Immature natural killer cell (primary cell): ENCODE measurements at regions not wholly inside any gene's neighbourhood (a gene's known extent, or its start where the extent isn't known, plus 50 kb on each side); places are given as distances from the start of the nearest gene placed in this dataset.
"Not testable (repeated sequence)": the region's sequence is repeated elsewhere in the genome, so short reads cannot be mapped to it uniquely, and the experiment has no call there.

Source experiments
- DNase-seq, 3 donors: peaks; one replicate each; pipeline ENCODE4 v3.0.0; 2022; ENCODE audit warnings: mixed read lengths in 1 of 3
- H3K27ac Mint-ChIP-seq, 6 donors: one replicate each; pipeline ENCODE4 v1.8.0; 2020; ENCODE audit warnings: mixed read lengths in 6 of 6, mild to moderate bottlenecking in 5 of 6, inconsistent platforms in 4 of 6, moderate library complexity in 3 of 6
- H3K27me3 Mint-ChIP-seq, 3 donors: one replicate each; pipeline ENCODE4 v1.8.0; 2020 to 2021; ENCODE audit warnings: low read depth in 3 of 3, mild to moderate bottlenecking in 3 of 3, mixed read lengths in 3 of 3, moderate library complexity in 3 of 3, inconsistent platforms in 1 of 3
- H3K36me3 Mint-ChIP-seq, 3 donors: one replicate each; pipeline ENCODE4 v1.8.0; 2020; ENCODE audit warnings: mixed read lengths in 3 of 3, inconsistent platforms in 2 of 3, mild to moderate bottlenecking in 2 of 3
- H3K4me1 Mint-ChIP-seq, 2 donors: one replicate each; pipeline ENCODE4 v1.8.0; 2020; ENCODE audit warnings: inconsistent platforms in 2 of 2, mild to moderate bottlenecking in 2 of 2, mixed read lengths in 2 of 2, moderate library complexity in 1 of 2
- H3K4me3 Mint-ChIP-seq, 5 donors: one replicate each; pipeline ENCODE4 v1.8.0; 2020; ENCODE audit warnings: mild to moderate bottlenecking in 5 of 5, mixed read lengths in 5 of 5, inconsistent platforms in 3 of 5, moderate library complexity in 3 of 5
- H3K9me3 Mint-ChIP-seq, 6 donors: one replicate each; pipeline ENCODE4 v1.8.0; 2020; ENCODE audit warnings: mild to moderate bottlenecking in 6 of 6, mixed read lengths in 6 of 6, inconsistent platforms in 4 of 6, moderate library complexity in 3 of 6

DNA sequence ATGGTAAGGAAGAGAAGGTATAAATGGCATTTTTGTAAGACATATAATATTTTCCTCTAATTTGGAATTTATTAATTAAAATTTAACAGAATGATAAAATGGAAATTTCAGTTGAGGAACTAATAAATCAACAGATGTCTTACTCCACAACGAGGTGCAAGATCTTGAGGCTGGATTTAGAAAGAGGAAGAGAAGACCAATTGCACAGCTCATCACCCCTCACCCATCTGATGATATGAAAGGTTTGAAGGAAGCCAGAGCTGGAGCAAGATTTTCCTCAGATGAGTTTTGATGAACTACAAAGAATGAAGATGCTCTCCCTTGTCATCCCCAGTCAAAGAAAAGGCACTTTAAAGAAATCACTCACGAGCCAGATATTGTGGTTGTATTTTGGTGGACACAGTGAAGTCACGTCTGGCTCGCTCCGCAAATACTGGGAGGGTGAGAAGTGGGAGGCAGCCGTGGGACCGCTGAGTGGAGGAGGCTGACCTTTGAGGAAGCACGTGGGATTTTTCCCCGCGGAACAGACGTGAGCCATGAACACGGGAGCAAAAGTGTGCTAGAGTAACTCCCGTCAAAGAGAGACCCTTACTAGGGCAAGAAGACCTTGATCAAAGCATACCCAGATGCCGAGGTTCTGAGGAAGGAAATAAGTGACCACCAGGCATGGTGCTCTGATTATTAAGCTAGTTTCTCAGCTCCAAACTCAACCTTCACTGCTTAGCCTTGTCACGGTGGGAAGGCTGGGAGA lies 511.4 kb downstream of the RNF144A start:
- Mint-ChIP-seq H3K9me3 (no peaks in the 10 kb centered on the region), H3K4me1 (peaks cover 47 to 61% of the 10 kb centered on the region in 2 donors), H3K27me3 (peaks cover 0 to 2% (median 1%) of the 10 kb centered on the region in 3 donors), H3K4me3 (peak overlapping the region in 1 of 5 donors; percentile 15), H3K36me3 (peaks cover 0 to 2% (median 0%) of the 10 kb centered on the region in 3 donors), H3K27ac (peak overlapping the region in 5 of 6 donors; percentile 11 to 96 (median 30))
- no peak for DNase-seq

DNA sequence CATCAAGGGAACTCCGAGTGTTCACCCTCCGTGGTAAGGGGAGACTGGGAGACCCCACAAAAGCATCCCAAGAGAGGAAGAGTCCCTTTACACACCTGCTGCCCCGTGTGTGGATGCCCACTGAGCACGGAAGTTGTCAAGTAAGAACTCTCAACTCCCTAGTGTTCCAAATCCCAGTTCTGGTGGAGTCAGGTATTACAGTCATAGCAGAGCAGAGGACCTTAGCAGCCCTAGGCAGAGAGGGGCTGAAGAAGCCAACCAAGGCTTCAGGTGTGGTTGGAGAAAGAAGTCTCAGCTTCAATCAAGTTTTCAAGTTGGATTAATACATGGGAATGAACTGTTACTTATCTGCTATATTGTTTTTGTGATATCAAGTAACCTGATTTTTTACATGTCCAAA lies 512.5 kb downstream of the RNF144A start:
- DNase-seq, result no peak
- Mint-ChIP-seq H3K9me3 (peaks cover 0 to 2% (median 0%) of the 10 kb centered on the region in 6 donors), H3K4me3 (peak overlapping the region; percentile 13 to 91 (median 77)), H3K27ac (peak overlapping the region; percentile 81 to 97 (median 94)), H3K4me1 (peaks cover 49 to 69% of the 10 kb centered on the region in 2 donors), H3K36me3 (peaks cover 0 to 4% (median 0%) of the 10 kb centered on the region in 3 donors), H3K27me3 (peaks cover 0 to 1% (median 0%) of the 10 kb centered on the region in 3 donors)

DNA sequence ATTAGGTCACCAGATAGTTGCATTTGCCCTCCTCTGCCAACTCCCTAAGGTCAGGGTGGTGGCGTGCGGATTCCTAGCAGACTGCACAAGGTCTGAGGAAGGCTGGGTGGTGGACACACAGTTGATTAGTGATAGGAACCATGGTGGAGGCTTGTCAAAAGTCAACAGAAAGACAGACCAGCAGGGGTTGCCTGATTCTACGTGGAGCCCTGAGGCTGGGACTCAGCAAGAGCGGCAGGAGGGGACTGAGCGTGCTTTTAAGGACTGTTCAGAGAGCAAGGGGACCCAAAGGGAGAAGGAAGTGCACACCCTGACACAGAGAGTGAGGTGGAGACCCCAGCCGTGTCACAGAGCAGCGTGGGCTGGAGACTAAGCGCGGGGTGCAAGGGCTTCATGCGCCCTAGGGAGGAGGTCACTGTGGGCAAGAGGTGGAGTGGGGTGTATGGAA lies 513.2 kb downstream of the RNF144A start:
- peak in 1 of 3 donors; percentile 30 for DNase-seq
- H3K27me3 Mint-ChIP-seq, result peaks cover 0 to 1% (median 0%) of the 10 kb centered on the region in 3 donors
- H3K4me1 Mint-ChIP-seq, result peaks cover 49 to 76% of the 10 kb centered on the region in 2 donors

DNA sequence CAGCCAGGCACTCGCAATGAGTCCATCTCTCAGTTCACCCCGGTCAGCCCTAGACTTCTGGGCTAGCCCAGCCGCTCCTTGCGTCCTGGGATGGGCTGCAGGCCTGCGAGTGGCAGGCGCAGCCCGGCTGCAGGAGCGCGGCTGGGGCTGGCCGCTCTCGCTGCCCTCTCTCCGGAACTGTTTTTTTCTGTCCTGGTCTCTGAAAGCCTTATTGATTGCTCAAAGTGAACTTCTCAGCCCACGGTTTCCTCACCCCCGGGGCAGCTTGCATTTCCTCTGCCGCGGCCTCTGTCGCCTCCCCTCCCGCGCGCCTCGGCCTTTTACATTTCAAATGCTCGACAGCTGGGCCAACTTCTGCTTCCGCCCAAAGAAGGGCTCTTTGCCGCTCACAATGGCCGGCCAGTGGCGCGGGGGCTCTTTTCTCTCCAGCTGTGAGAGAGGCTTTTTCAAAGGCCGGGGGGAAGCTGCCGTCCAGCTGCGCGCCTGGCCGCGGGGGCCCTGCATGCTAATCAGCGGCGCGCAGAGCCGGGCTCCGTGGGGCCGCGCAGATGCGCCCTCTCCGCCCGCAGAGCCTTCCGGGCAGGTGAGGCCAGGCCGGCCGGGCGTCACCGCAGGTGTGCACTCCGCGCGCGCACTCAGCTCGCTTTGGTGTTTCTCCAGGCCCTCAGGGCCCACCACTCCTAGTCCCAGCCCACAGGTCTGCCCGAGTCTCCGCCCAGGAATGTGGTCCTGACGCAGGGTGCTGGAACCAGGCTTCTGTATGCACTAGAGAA lies 513.8 kb downstream of the RNF144A start:
- Mint-ChIP-seq H3K27ac (peak overlapping the region; percentile 81 to 97 (median 94)), H3K4me3 (peak overlapping the region; percentile 73 to 91 (median 86)), H3K9me3 (peaks cover 0 to 2% (median 0%) of the 10 kb centered on the region in 6 donors), H3K4me1 (peaks cover 55 to 82% of the 10 kb centered on the region in 2 donors), H3K27me3 (peaks cover 0 to 1% (median 0%) of the 10 kb centered on the region in 3 donors), H3K36me3 (peaks cover 0 to 4% (median 0%) of the 10 kb centered on the region in 3 donors)
- peak; percentile 66 to 73 (median 70) for DNase-seq

More for the DNA sequence above, 513.2 kb downstream of the RNF144A start:
- peak overlapping the region; percentile 81 to 97 (median 94) for H3K27ac Mint-ChIP-seq
- peaks cover 0 to 2% (median 0%) of the 10 kb centered on the region in 6 donors for H3K9me3 Mint-ChIP-seq
- H3K36me3 Mint-ChIP-seq, result peaks cover 0 to 4% (median 0%) of the 10 kb centered on the region in 3 donors
- H3K4me3 Mint-ChIP-seq, result peak overlapping the region; percentile 73 to 91 (median 86)

DNA sequence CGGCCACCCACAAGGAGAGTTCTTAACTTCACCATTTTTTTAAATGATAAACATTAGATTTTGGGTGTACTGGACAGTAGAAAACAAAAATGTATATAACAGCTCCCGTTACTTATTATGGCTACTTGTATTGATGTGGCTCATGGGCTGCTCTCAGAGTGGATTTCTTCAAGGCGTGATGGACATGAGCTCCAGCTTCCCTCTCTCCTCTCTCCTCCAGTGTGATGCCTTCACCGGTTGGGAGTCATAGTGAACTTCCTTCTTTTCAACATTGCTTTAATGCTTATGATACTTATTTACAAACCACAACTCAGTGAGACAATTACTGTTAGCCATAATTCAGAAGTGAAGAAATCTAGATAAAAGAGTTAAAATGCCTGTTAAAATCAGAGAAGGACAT lies 515.2 kb downstream of the RNF144A start:
- Mint-ChIP-seq H3K27me3 (peaks cover 0 to 1% (median 0%) of the 10 kb centered on the region in 3 donors), H3K27ac (peak overlapping the region; percentile 49 to 93 (median 82)), H3K9me3 (peaks cover 0 to 2% (median 0%) of the 10 kb centered on the region in 6 donors), H3K4me1 (peaks cover 65 to 91% of the 10 kb centered on the region in 2 donors), H3K4me3 (peak overlapping the region; percentile 38 to 86 (median 70)), H3K36me3 (peaks cover 0 to 4% (median 0%) of the 10 kb centered on the region in 3 donors)
- no peak for DNase-seq

DNA sequence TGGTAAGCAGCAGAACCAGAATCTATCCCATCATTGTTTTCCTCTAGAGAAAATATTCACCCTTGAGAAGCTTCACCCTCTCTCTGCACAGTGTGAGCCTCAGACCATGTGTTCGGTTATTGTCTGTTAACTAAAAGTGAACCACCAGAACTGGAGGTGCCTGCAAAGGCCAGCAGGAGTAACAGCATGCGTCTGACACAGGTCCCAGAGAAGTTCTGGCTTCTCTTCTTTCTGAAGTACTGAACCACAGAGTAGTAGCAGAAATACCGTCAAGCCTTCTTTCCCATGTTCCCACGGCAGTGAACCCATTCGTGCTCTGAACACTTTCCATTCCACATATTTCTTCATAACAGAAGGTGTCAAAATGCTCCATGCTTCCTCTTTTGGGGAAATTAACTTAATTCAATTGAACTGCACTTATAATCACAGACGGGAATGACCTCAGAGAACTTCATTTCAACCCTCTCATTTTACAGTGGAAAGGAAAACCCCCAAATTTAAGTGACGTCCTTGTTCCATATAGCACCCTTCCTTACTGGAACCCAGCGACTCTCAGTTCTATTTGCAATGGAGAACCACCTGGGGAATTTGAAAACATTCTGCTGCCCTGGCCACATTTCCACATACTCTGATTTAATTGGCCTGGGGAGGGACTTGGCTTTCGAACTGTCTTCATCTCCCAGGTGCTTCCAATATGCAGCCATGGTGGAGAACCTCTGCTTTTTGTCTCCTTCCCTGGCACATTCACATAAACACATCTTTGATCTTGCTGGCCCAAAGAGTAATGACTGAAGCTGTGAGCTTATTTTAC lies 519.1 kb downstream of the RNF144A start:
- H3K9me3 Mint-ChIP-seq, result peaks cover 0 to 2% (median 0%) of the 10 kb centered on the region in 6 donors
- H3K27ac Mint-ChIP-seq, result peak overlapping the region; percentile 79 to 93 (median 92)
- peak overlapping the region; percentile 24 to 72 (median 69) for H3K4me3 Mint-ChIP-seq
- DNase-seq, result peak in 1 of 3 donors; percentile 11
- H3K36me3 Mint-ChIP-seq, result peaks cover 0 to 4% (median 0%) of the 10 kb centered on the region in 3 donors
- H3K27me3 Mint-ChIP-seq, result no peaks in the 10 kb centered on the region
- peaks cover 69 to 93% of the 10 kb centered on the region in 2 donors for H3K4me1 Mint-ChIP-seq

DNA sequence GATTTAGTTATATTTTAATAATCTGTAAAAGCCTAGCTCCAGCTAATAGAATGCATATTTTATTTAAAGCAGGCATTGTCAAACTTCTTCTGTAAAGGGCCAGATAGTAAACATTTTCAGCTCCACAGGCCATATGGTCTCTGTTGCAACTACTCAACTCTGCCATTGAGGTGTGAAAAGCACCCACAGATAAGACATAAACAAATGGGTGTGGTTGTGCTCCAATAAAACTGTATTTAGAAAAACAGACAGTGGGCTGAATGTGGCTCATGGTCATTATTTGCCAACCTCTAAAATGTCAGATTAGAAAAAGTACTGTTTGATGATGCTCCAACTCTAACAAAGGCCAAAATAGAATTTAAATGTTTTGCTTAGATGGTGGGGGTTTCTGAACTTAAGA lies 519.9 kb downstream of the RNF144A start:
- Mint-ChIP-seq H3K4me1 (peaks cover 72 to 94% of the 10 kb centered on the region in 2 donors), H3K4me3 (peak overlapping the region; percentile 69 to 75 (median 71))

DNA sequence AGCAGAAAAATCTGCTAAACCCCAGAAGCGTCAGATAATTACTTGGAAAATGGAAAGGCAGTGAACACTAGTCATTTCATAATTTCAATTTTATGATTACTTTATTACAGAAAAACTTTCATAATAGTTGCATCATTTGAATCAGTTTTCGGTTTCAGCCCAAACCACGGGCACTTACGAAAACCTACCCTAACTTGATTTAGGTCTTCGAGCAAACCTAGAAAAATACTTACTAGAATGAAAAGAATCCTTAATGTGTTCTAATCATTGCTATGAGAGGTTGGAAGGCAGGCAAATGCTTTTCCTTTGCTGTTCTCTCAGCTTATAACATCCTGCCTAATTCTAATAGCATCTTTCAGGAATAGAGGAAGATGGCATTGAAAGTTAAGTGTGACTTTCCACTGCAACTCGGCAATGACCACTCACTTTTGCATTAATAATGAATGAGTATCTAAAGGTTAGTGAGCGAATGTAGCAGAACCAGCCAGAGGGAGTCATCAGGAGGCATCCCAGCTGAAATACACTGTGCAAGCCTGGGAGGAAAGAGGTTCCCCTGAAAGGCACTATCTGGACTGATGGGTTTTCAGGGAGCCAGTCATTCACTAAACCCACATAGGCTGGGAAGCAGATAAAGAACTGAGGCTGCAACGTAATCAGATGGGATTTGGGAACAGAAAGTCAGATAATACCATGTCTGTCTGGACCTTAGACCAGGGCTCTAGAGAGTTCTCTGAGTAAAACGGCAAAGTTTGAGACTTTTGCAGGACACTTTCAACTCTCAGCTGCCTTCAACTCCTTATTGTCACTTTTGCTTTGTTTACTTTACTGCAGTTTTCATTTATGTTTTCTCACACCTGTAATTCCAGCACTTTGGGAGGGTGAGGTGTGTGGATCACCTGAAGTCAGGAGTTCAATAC lies 520.8 kb downstream of the RNF144A start:
- Mint-ChIP-seq H3K4me1 (peaks cover 73 to 94% of the 10 kb centered on the region in 2 donors), H3K4me3 (peak overlapping the region; percentile 69 to 75 (median 71)), H3K9me3 (peaks cover 0 to 2% (median 0%) of the 10 kb centered on the region in 6 donors), H3K36me3 (peaks cover 0 to 4% (median 0%) of the 10 kb centered on the region in 3 donors), H3K27me3 (no peaks in the 10 kb centered on the region), H3K27ac (peak overlapping the region; percentile 79 to 93 (median 92))
- peak in 2 of 3 donors; percentile 20 to 31 for DNase-seq

More for the DNA sequence above, 519.9 kb downstream of the RNF144A start:
- no peaks in the 10 kb centered on the region for H3K27me3 Mint-ChIP-seq
- H3K27ac Mint-ChIP-seq, result peak overlapping the region; percentile 79 to 93 (median 92)
- DNase-seq, result peak in 2 of 3 donors; percentile 57 to 62
- H3K36me3 Mint-ChIP-seq, result peaks cover 0 to 4% (median 0%) of the 10 kb centered on the region in 3 donors
- H3K9me3 Mint-ChIP-seq, result peaks cover 0 to 2% (median 0%) of the 10 kb centered on the region in 6 donors

DNA sequence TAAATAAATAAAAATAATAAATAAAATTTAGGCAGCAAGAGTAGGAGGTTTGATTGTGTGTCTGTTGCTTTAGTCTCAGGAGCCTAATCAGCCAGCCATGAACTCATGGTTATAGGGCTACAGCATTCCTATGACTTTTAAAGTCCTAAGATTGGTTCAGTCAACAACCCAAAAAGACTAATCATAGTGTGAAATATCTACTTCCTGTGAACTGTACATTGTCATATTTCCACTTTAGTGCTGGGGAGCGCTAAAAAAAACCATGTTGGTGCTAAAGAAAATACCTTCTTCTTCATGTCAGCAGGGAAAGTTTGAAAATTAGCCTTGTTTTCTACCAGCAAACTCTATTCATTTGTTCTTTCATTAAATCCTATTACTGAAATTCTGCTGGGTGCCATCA lies 521.6 kb downstream of the RNF144A start:
- peak; percentile 49 to 51 (median 50) for DNase-seq
- peak overlapping the region; percentile 79 to 96 (median 90) for H3K27ac Mint-ChIP-seq
- peaks cover 76 to 98% of the 10 kb centered on the region in 2 donors for H3K4me1 Mint-ChIP-seq
- H3K27me3 Mint-ChIP-seq, result peaks cover 0 to 1% (median 0%) of the 10 kb centered on the region in 3 donors
- peak overlapping the region; percentile 53 to 76 (median 59) for H3K4me3 Mint-ChIP-seq
- H3K36me3 Mint-ChIP-seq, result peaks cover 0 to under 1% (median 0%) of the 10 kb centered on the region in 3 donors
- H3K9me3 Mint-ChIP-seq, result peaks cover 0 to under 1% (median 0%) of the 10 kb centered on the region in 6 donors

DNA sequence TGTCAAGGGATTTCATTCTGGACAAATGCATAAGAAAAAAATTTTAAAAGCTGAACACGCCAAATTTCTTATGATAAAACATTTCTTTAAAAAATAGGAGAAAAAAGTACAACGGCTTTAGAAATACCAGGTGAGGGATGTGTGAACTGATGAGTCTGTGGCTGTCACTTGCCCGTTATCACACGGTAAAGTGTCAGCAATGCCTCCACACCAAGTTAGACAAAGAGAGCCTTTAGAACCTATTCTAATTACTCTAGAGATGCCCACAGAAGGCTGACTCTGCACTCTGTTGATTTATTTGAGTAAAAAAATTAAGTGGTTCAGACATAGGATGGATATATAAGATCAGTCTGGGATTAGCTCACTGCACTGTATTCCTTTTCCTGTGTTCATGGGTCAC lies 523.8 kb downstream of the RNF144A start:
- H3K9me3 Mint-ChIP-seq, result no peaks in the 10 kb centered on the region
- peak overlapping the region; percentile 23 to 54 (median 39) for H3K4me3 Mint-ChIP-seq
- H3K4me1 Mint-ChIP-seq, result peaks cover 69 to 78% of the 10 kb centered on the region in 2 donors
- no peaks in the 10 kb centered on the region for H3K36me3 Mint-ChIP-seq
- peak in 2 of 3 donors; percentile 41 to 46 for DNase-seq
- H3K27me3 Mint-ChIP-seq, result peaks cover 0 to 1% (median 0%) of the 10 kb centered on the region in 3 donors
- H3K27ac Mint-ChIP-seq, result peak overlapping the region; percentile 76 to 83 (median 80)

DNA sequence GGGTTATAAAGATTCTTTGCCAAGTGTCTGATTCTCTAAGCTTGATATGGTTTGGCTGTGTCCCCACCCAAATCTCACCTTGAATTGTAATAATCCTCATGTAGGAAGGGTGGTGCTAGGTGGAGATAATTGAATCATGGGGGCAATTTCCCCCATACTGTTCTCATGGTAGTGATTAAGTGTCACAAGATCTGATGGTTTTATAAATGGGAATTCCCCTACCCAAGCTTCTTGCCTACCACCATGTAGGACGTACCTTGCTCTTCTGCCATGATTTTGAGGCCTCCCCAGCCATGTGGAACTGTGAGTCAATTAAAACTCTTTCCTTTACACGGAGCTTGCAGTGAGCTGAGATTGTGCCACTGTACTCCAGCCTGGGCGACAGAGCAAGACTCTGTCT lies 524.6 kb downstream of the RNF144A start:
- Mint-ChIP-seq H3K4me1 (peaks cover 61 to 69% of the 10 kb centered on the region in 2 donors), H3K27ac (peak overlapping the region; percentile 67 to 83 (median 79)), H3K4me3 (peak overlapping the region in 3 of 5 donors; percentile 36 to 60 (median 49))
- H3K36me3 Mint-ChIP-seq, DNase-seq, H3K9me3 Mint-ChIP-seq, H3K27me3 Mint-ChIP-seq: not testable (repeated sequence)

DNA sequence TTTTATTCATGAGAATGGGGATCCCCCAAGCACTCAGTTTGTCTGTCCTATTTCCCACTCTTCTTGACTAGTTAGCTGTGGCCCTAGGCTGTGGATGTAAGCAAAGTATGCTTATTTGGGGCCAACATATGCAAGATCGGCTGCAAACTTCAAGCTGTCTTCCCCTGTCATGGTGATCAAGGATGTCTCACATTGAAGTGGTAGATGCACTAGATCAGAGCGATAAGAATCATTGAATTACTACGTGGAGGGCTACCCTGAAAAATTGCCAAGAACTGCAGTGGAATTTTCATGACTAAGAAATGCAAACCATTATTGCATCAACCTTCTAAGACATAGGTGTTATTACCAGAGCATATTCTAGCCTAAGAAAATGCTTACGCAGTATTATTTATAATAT lies 527.4 kb downstream of the RNF144A start:
- no peak overlapping the region for H3K27ac Mint-ChIP-seq
- H3K4me1 Mint-ChIP-seq, result peaks cover 38 to 48% of the 10 kb centered on the region in 2 donors
- no peaks in the 10 kb centered on the region for H3K9me3 Mint-ChIP-seq
- H3K36me3 Mint-ChIP-seq, result no peaks in the 10 kb centered on the region
- no peak overlapping the region for H3K4me3 Mint-ChIP-seq
- no peak for DNase-seq
- H3K27me3 Mint-ChIP-seq, result peaks cover 0 to 1% (median 0%) of the 10 kb centered on the region in 3 donors
